ENCODE measurements at regions not wholly inside any gene's neighbourhood (a gene's known extent, or its start where the extent isn't known, plus 50 kb on each side); places are given as distances from the start of the nearest gene placed in this dataset.

DNA sequence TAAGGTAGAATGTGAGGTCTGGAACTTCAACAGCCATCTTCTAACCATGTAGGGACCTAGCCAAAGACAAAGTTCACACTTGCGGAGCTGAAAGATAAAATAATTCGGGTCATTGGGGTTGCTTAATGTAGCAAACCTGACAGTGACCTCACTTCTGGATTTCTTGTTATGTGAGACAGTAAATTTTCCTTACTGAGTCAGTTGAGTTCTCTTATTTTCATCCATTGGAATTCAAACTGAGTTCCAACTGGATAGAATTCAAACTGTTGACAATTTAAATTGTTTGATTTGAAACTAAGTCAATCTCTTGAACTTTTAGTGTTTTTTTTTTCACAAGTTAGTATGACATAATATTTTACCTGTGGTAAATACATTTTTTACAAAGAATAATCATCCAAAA is 406.5 kb downstream of the ADAMTS20 start:
- TF ChIP-seq POLR2A (IDR thresholded peaks at IDR 0.05; ENCODE audit: extremely low read depth, insufficient read length), result no peak
- TF ChIP-seq, protein P1, sequence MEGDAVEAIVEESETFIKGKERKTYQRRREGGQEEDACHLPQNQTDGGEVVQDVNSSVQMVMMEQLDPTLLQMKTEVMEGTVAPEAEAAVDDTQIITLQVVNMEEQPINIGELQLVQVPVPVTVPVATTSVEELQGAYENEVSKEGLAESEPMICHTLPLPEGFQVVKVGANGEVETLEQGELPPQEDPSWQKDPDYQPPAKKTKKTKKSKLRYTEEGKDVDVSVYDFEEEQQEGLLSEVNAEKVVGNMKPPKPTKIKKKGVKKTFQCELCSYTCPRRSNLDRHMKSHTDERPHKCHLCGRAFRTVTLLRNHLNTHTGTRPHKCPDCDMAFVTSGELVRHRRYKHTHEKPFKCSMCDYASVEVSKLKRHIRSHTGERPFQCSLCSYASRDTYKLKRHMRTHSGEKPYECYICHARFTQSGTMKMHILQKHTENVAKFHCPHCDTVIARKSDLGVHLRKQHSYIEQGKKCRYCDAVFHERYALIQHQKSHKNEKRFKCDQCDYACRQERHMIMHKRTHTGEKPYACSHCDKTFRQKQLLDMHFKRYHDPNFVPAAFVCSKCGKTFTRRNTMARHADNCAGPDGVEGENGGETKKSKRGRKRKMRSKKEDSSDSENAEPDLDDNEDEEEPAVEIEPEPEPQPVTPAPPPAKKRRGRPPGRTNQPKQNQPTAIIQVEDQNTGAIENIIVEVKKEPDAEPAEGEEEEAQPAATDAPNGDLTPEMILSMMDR (IDR thresholded peaks at IDR 0.05; ENCODE audit: low read depth, low read length), result no peak
- TF ChIP-seq, protein P2, sequence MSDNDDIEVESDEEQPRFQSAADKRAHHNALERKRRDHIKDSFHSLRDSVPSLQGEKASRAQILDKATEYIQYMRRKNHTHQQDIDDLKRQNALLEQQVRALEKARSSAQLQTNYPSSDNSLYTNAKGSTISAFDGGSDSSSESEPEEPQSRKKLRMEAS (IDR thresholded peaks at IDR 0.05; ENCODE audit: low read depth, low read length), result no peak
- no peak for TF ChIP-seq MYC (IDR thresholded peaks at IDR 0.05; ENCODE audit: low read depth, low read length)
- H3K4me3 ChIP-seq (ENCODE audit: low read depth, low read length), result no peak overlapping the region
- DNase-seq (ENCODE audit: low read depth), result no peak

DNA sequence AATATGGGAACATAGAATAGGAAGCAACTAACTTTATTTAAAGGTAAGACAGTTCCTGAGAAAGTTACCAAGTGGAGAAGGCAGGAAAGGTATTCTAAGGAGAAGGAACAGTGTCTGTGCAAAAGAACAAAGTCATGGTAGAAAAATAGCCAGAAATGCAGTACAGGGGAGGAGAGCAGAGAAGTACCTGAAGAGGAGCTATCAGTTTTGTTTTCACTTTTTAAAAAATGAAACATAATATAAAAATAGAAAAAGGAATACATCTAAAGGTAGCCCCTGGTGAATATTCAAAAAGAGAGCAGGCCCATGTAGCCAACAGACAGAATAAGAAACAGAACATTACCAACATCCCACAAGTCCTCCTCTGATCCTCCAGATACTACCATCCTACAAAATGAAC is 408.7 kb downstream of the ADAMTS20 start:
- no peak for DNase-seq (ENCODE audit: low read depth)
- no peak overlapping the region for H3K4me3 ChIP-seq (ENCODE audit: low read depth, low read length)
- TF ChIP-seq MYC (IDR thresholded peaks at IDR 0.05; ENCODE audit: low read depth, low read length) (no peak), POLR2A (IDR thresholded peaks at IDR 0.05; ENCODE audit: extremely low read depth, insufficient read length) (no peak)
- TF ChIP-seq, protein P2 (IDR thresholded peaks at IDR 0.05; ENCODE audit: low read depth, low read length), result no peak
- TF ChIP-seq, protein P1 (IDR thresholded peaks at IDR 0.05; ENCODE audit: low read depth, low read length), result no peak

DNA sequence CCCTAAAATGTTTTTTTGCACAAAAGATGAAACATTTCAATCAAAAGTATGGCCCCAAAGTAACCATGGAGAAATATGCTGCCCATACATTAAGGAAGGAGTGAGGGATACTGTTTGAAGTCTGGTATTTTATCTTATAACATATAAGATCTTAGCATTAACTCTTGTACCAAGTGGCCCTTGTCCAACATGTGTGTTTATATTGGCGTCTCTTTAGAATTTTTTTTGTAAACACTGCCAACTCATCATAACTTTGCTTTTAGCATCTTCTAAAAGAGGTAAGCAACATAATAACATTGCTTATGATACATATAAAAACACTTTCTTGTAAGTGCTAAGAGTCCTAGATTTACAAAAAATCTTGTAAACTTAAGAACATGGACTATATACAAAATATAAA is 419.7 kb downstream of the ADAMTS20 start:
- TF ChIP-seq MYC (IDR thresholded peaks at IDR 0.05; ENCODE audit: low read depth, low read length), result no peak
- TF ChIP-seq, protein P1 (IDR thresholded peaks at IDR 0.05; ENCODE audit: low read depth, low read length), result no peak
- TF ChIP-seq, protein P2 (IDR thresholded peaks at IDR 0.05; ENCODE audit: low read depth, low read length), result no peak
- no peak for TF ChIP-seq POLR2A (IDR thresholded peaks at IDR 0.05; ENCODE audit: extremely low read depth, insufficient read length)
- no peak for DNase-seq (ENCODE audit: low read depth)
- no peak overlapping the region for H3K4me3 ChIP-seq (ENCODE audit: low read depth, low read length)

- no peak for TF ChIP-seq MYC (IDR thresholded peaks at IDR 0.05; ENCODE audit: low read depth, low read length)
- TF ChIP-seq, protein P1 (IDR thresholded peaks at IDR 0.05; ENCODE audit: low read depth, low read length), result no peak
- TF ChIP-seq POLR2A (IDR thresholded peaks at IDR 0.05; ENCODE audit: extremely low read depth, insufficient read length), result no peak
- TF ChIP-seq, protein P2 (IDR thresholded peaks at IDR 0.05; ENCODE audit: low read depth, low read length), result no peak
- no peak for DNase-seq (ENCODE audit: low read depth)
- no peak overlapping the region for H3K4me3 ChIP-seq (ENCODE audit: low read depth, low read length)
These were observed 420.7 kb downstream of the ADAMTS20 start for GRCh38 chr12:43131301-43131700.

GRCh38 chr12:43127886-43128549 is 424.0 kb downstream of the ADAMTS20 start:
- TF ChIP-seq MYC (IDR thresholded peaks at IDR 0.05; ENCODE audit: low read depth, low read length), result no peak
- H3K4me3 ChIP-seq (ENCODE audit: low read depth, low read length), result no peak overlapping the region
- no peak for DNase-seq (ENCODE audit: low read depth)

DNA sequence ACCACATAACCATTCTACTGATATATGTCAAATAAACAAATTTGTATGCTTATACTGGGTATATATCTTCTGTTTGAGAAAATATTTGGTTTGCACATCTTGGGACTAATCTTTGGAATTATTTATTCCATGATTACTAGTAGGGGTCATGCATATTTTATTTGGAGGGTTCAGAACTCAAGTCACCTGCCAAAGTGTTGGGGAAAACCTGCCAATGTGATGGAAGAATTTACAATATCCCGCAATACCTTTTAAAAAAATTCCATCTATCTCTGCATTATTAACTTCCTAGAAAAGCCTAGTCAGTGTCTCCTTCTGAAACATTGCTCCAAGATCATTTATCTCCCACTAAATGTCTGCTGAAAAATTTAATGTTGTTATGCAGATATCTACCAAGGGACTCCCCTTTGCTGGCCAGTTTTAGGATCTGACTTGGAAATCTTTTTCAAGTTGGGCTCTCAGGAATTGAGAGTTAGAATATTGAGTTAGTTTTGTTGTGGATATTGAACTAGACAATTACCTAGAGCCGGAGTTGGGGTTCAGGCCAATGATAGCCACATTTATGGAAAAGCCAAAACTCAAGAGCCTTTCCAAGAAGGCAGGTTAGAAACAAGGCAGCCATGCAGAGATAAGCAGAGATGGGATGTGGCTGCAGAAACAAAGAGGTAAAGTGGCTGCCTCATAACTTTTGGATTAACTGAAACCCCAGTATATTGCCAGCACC is 425.2 kb downstream of the ADAMTS20 start:
- TF ChIP-seq POLR2A (IDR thresholded peaks at IDR 0.05; ENCODE audit: extremely low read depth, insufficient read length) (no peak), MYC (IDR thresholded peaks at IDR 0.05; ENCODE audit: low read depth, low read length) (no peak)
- TF ChIP-seq, protein P1 (IDR thresholded peaks at IDR 0.05; ENCODE audit: low read depth, low read length), result no peak
- TF ChIP-seq, protein P2 (IDR thresholded peaks at IDR 0.05; ENCODE audit: low read depth, low read length), result no peak
- no peak overlapping the region for H3K4me3 ChIP-seq (ENCODE audit: low read depth, low read length)
- DNase-seq (ENCODE audit: low read depth), result no peak
